Muscle of leg (tissue), 3 donors: ENCODE measurements at regions not wholly inside any gene's neighbourhood (a gene's known extent, or its start where the extent isn't known, plus 50 kb on each side); places are given as distances from the start of the nearest gene placed in this dataset.

Source experiments
- DNase-seq: peaks from one replicate; pipeline ENCODE4 v3.0.0; 2013
- H3K27ac ChIP-seq: one replicate; pipeline ENCODE4 v1.5.1; 2013; ENCODE audit warnings: mild to moderate bottlenecking, low read length, control low read depth
- H3K27me3 ChIP-seq: one replicate; pipeline ENCODE4 v1.6.1; 2013; ENCODE audit warnings: low read length; ENCODE audit not compliant: control insufficient read depth, insufficient read depth
- H3K36me3 ChIP-seq: one replicate; pipeline ENCODE4 v1.6.1; 2013; ENCODE audit warnings: low read length; ENCODE audit not compliant: control insufficient read depth, insufficient read depth
- H3K4me1 ChIP-seq: one replicate; pipeline ENCODE4 v1.6.1; 2013; ENCODE audit warnings: low read length; ENCODE audit not compliant: control insufficient read depth, insufficient read depth
- H3K4me3 ChIP-seq: one replicate; pipeline ENCODE4 v1.5.1; 2013; ENCODE audit warnings: low read length, control low read depth
- H3K9me3 ChIP-seq: replicated peaks from 2 replicates; pipeline ENCODE4 v1.6.1; 2013; ENCODE audit warnings: low read depth, low read length; ENCODE audit not compliant: control insufficient read depth
- WGBS: methylation state at CpG from one replicate; pipeline ENCODE4 v1.1.5; 2013; ENCODE audit warnings: missing lambda C conversion rate; ENCODE audit not compliant: insufficient coverage; 5-methylcytosine and 5-hydroxymethylcytosine counted together

GRCh38 chr17:27379888-27380533 lies 76.2 kb upstream of the KSR1 start:
- H3K9me3 ChIP-seq = no peaks in the 10 kb centered on the region
- H3K27ac ChIP-seq = no peak overlapping the region
- H3K36me3 ChIP-seq = no peaks in the 10 kb centered on the region
- H3K27me3 ChIP-seq = no peaks in the 10 kb centered on the region
- 17% methylated on average over 15 of the region's 21 CpGs for WGBS
- peak overlapping the region; percentile 10 for H3K4me3 ChIP-seq
- peaks cover 36% of the 10 kb centered on the region for H3K4me1 ChIP-seq
- DNase-seq = peak; percentile 75

GRCh38 chr17:27380551-27380950 lies 75.7 kb upstream of the KSR1 start:
- 64% methylated on average over 10 of the region's 10 CpGs for WGBS
- DNase-seq = no peak
- H3K27ac ChIP-seq = no peak overlapping the region
- no peaks in the 10 kb centered on the region for H3K36me3 ChIP-seq
- H3K4me3 ChIP-seq = peak overlapping the region; percentile 10
- peaks cover 36% of the 10 kb centered on the region for H3K4me1 ChIP-seq
- no peaks in the 10 kb centered on the region for H3K9me3 ChIP-seq
- no peaks in the 10 kb centered on the region for H3K27me3 ChIP-seq

DNA sequence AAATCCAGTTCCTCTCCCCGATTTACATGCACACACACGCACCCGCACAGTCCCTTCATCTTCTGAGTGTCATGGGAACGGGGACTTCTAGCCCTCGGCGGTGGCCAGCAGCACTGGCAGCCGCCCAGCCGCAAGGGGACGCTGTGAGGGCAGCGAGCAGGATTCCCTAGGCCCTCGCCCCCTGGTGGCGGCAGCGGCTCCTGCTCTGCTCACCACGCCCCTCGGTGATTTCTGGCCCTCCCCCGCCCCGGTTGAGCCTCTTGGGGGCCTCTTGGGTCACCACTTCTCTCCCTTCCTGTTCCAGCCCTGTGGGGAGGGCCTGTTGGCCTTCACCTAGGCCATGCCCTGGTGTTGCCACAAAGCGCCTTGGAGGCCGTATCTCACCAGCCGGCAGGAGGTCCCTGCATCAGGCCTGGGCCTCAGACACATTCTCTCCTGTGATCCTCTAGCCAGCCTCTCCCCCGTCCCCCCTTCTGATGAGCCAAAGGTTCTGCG lies 75.2 kb upstream of the KSR1 start:
- no peaks in the 10 kb centered on the region for H3K9me3 ChIP-seq
- no peak overlapping the region for H3K27ac ChIP-seq
- no peak overlapping the region for H3K4me3 ChIP-seq
- no peaks in the 10 kb centered on the region for H3K36me3 ChIP-seq
- WGBS = 51% methylated on average over 18 of the region's 22 CpGs
- DNase-seq = peak; percentile 43
- no peaks in the 10 kb centered on the region for H3K27me3 ChIP-seq
- peaks cover 36% of the 10 kb centered on the region for H3K4me1 ChIP-seq

GRCh38 chr17:27382025-27382424 lies 74.2 kb upstream of the KSR1 start:
- H3K27me3 ChIP-seq = no peaks in the 10 kb centered on the region
- no peak overlapping the region for H3K4me3 ChIP-seq
- H3K36me3 ChIP-seq = no peaks in the 10 kb centered on the region
- H3K9me3 ChIP-seq = no peaks in the 10 kb centered on the region
- peaks cover 36% of the 10 kb centered on the region for H3K4me1 ChIP-seq
- no peak overlapping the region for H3K27ac ChIP-seq
- no peak for DNase-seq
- WGBS = 96% methylated on average over 3 of the region's 5 CpGs

GRCh38 chr17:27384261-27384701 lies 72.0 kb upstream of the KSR1 start:
- H3K27ac ChIP-seq = no peak overlapping the region
- WGBS = 25% methylated on average over 2 of the region's 7 CpGs
- peak; percentile 69 for DNase-seq

DNA sequence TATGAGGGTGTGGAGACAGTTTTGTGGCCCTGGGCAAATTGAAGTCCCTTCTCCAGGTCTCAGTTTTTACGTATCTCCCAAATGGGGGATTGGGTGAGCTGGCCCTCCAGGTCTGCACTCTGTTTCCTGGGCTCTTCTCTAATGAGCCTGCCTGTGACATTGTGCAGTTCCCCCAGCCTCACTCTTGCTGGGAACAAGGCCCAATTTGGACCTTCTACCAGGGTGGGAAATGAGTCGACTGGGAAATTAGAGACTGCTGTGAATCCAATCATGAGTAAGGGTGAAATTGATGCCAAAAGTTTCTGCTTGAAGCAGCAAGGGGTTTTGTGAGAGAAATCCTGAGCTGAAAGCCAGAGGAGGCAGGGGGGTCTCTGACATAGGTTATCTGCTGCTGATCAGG lies 71.5 kb upstream of the KSR1 start:
- WGBS = 21% methylated on average over 2 of the region's 2 CpGs
- Histone ChIP-seq H3K4me3 (no peak overlapping the region), H3K36me3 (no peaks in the 10 kb centered on the region), H3K27ac (no peak overlapping the region), H3K4me1 (peaks cover 35% of the 10 kb centered on the region), H3K27me3 (no peaks in the 10 kb centered on the region), H3K9me3 (no peaks in the 10 kb centered on the region)
- peak; percentile 21 for DNase-seq

More at GRCh38 chr17:27384261-27384701, 72.0 kb upstream of the KSR1 start:
- peaks cover 36% of the 10 kb centered on the region for H3K4me1 ChIP-seq
- no peaks in the 10 kb centered on the region for H3K36me3 ChIP-seq
- H3K27me3 ChIP-seq = no peaks in the 10 kb centered on the region
- no peak overlapping the region for H3K4me3 ChIP-seq
- H3K9me3 ChIP-seq = no peaks in the 10 kb centered on the region

DNA sequence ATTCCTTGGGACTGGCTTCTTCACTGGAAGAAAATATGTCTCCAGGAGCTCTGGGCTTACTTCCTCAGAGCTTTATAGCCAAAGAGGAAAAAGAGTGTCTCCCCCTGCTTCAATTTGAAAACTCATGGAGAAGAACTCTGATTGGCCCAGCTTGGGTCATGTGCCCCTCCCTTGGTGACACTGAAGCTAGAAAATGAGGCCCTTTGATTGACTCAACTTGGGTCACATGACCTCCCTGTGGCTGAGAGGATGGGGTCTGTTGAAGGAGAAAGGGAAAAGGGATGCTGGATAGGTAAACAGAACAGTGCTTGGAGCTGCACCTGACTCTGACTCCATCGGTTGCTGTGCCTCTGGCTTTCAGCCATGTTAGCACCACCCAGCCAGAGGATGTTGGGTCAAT lies 70.6 kb upstream of the KSR1 start:
- peaks cover 26% of the 10 kb centered on the region for H3K4me1 ChIP-seq
- no peak overlapping the region for H3K27ac ChIP-seq
- no peaks in the 10 kb centered on the region for H3K27me3 ChIP-seq
- no peaks in the 10 kb centered on the region for H3K36me3 ChIP-seq
- WGBS = 67% methylated on average over 1 of the region's 1 CpG
- H3K4me3 ChIP-seq = no peak overlapping the region
- DNase-seq = no peak
- H3K9me3 ChIP-seq = no peaks in the 10 kb centered on the region

GRCh38 chr17:27386206-27387075 lies 69.8 kb upstream of the KSR1 start:
- DNase-seq = no peak
- Histone ChIP-seq H3K27me3 (no peaks in the 10 kb centered on the region), H3K9me3 (no peaks in the 10 kb centered on the region), H3K27ac (no peak overlapping the region), H3K4me3 (no peak overlapping the region), H3K4me1 (peaks cover 18% of the 10 kb centered on the region), H3K36me3 (no peaks in the 10 kb centered on the region)
- 95% methylated on average over 10 of the region's 12 CpGs for WGBS

GRCh38 chr17:27389542-27390140 lies 66.6 kb upstream of the KSR1 start:
- WGBS = 67% methylated on average over 4 of the region's 4 CpGs
- no peak for DNase-seq
- Histone ChIP-seq H3K9me3 (no peaks in the 10 kb centered on the region), H3K4me3 (no peak overlapping the region), H3K4me1 (peaks cover 4% of the 10 kb centered on the region), H3K27me3 (no peaks in the 10 kb centered on the region), H3K36me3 (no peaks in the 10 kb centered on the region), H3K27ac (no peak overlapping the region)

- H3K4me3 ChIP-seq = no peak overlapping the region
- H3K36me3 ChIP-seq = no peaks in the 10 kb centered on the region
- H3K9me3 ChIP-seq = no peaks in the 10 kb centered on the region
- no peaks in the 10 kb centered on the region for H3K4me1 ChIP-seq
- no peak for DNase-seq
- H3K27me3 ChIP-seq = no peaks in the 10 kb centered on the region
- no peak overlapping the region for H3K27ac ChIP-seq
- 87% methylated on average over 6 of the region's 8 CpGs for WGBS
Measured at GRCh38 chr17:27390540-27390939, 65.7 kb upstream of the KSR1 start.
